MCF 10A (cell line): ENCODE measurements at regions not wholly inside any gene's neighbourhood (a gene's known extent, or its start where the extent isn't known, plus 50 kb on each side); places are given as distances from the start of the nearest gene placed in this dataset.
"Not testable (repeated sequence)": the region's sequence is repeated elsewhere in the genome, so short reads cannot be mapped to it uniquely, and the experiment has no call there.

Experiments
- BruUV-seq: library from RNA; stranded (reverse); fragments of 400-500 nt; replicated peaks from 2 replicates; lab custom pipeline; 2021; lab: Mats Ljungman, UMichigan
- CTCF ChIA-PET: fragments of 300-600 bp; sonication (Branson Sonifier 250); formaldehyde crosslinking; extraction: SDS; loops from one replicate; lab custom pipeline; 2021; ENCODE audit warnings: antibody characterized with exemption, inconsistent platforms; lab: Yijun Ruan, JAX
- POLR2A ChIA-PET: fragments of 300-600, 350-650 bp; sonication (Branson Sonifier 250); formaldehyde crosslinking; extraction: SDS; loops from one replicate; lab custom pipeline; 2020; ENCODE audit warnings: antibody characterized with exemption, inconsistent platforms; lab: Yijun Ruan, JAX
- DNase-seq: peaks from one replicate; pipeline ENCODE4 v3.0.0-alpha.2; 2018; ENCODE audit not compliant: unreplicated experiment
- H3K27ac Mint-ChIP-seq: one replicate; pipeline ENCODE4 v1.8.0; 2022; ENCODE audit warnings: mild to moderate bottlenecking, low read depth, mixed read lengths; ENCODE audit not compliant: unreplicated experiment
- H3K27me3 Mint-ChIP-seq: one replicate; pipeline ENCODE4 v1.8.0; 2022; ENCODE audit warnings: mixed read lengths; ENCODE audit not compliant: insufficient read depth, unreplicated experiment
- H3K36me3 Mint-ChIP-seq: one replicate; pipeline ENCODE4 v1.8.0; 2022; ENCODE audit warnings: mild to moderate bottlenecking, moderate library complexity, mixed read lengths; ENCODE audit not compliant: insufficient read depth, unreplicated experiment
- H3K4me1 Mint-ChIP-seq: one replicate; pipeline ENCODE4 v1.8.0; 2022; ENCODE audit warnings: mixed read lengths; ENCODE audit not compliant: insufficient read depth, unreplicated experiment
- H3K4me3 Mint-ChIP-seq: one replicate; pipeline ENCODE4 v1.8.0; 2022; ENCODE audit warnings: mild to moderate bottlenecking, moderate library complexity, mixed read lengths; ENCODE audit not compliant: unreplicated experiment
- H3K9me3 Mint-ChIP-seq: one replicate; pipeline ENCODE4 v1.8.0; 2022; ENCODE audit warnings: mixed read lengths; ENCODE audit not compliant: unreplicated experiment
- CTCF ChIP-seq: fragments of 200-600 bp; IDR thresholded peaks from one replicate; pipeline ENCODE4 v1.8.0; 2022; ENCODE audit warnings: antibody characterized with exemption, mild to moderate bottlenecking; ENCODE audit not compliant: unreplicated experiment
- intact Hi-C: fragments of 100-400 bp; cut with micrococcal nuclease; formaldehyde crosslinking; loops from 2 replicates; pipeline ENCODE4 v1.14.1; 2022

DNA sequence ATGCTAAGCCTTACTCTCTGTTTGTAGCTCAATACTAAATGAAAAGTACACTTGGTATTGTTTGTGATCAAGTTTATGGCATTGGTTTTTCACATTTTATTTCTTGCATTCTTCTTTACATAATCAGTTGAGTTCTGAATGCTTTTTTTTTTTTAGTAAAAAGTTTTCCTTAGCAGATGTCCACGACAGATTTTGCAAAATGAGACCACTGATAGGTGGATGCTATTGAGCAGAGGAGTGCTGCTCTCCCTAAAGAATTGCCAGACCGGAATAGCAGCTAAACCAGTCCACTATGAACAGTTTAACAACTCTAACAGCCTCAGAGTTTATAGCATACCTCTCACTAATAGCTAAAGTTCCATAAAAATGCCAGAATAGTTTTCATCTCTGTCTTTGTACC lies 225.1 kb upstream of the CACNA2D1 start:
- Mint-ChIP-seq H3K36me3 (no peaks in the 10 kb centered on the region), H3K27me3 (peaks cover 37% of the 10 kb centered on the region), H3K4me1 (no peaks in the 10 kb centered on the region), H3K27ac (no peak overlapping the region), H3K9me3 (no peaks in the 10 kb centered on the region), H3K4me3 (no peak overlapping the region)
- intact Hi-C loops: no loop called here
- DNase-seq: no peak
- ChIA-PET POLR2A (no interaction called here), CTCF (no interaction called here)
- no TSS peak for BruUV-seq
- TF ChIP-seq CTCF: no peak

GRCh38 chr7:82665966-82666507 lies 222.5 kb upstream of the CACNA2D1 start:
- no TSS peak for BruUV-seq
- no peaks in the 10 kb centered on the region for H3K9me3 Mint-ChIP-seq
- DNase-seq: no peak
- no peak overlapping the region for H3K4me3 Mint-ChIP-seq
- intact Hi-C loops: no loop called here
- no peaks in the 10 kb centered on the region for H3K4me1 Mint-ChIP-seq
- POLR2A ChIA-PET: no interaction called here
- H3K27ac Mint-ChIP-seq: no peak overlapping the region
- CTCF ChIA-PET: interaction anchor here (0.5 kb wide), 1 partner anchor 61 kb away, joined by 3 read pairs; no protein-coding TSS in a partner anchor
- H3K36me3 Mint-ChIP-seq: no peaks in the 10 kb centered on the region
- no peak for TF ChIP-seq CTCF
- peaks cover 40% of the 10 kb centered on the region for H3K27me3 Mint-ChIP-seq

- TF ChIP-seq CTCF: no peak
- H3K4me1 Mint-ChIP-seq: no peaks in the 10 kb centered on the region
- POLR2A ChIA-PET: no interaction called here
- no TSS peak for BruUV-seq
- no peaks in the 10 kb centered on the region for H3K27me3 Mint-ChIP-seq
- CTCF ChIA-PET: no interaction called here
- H3K9me3 Mint-ChIP-seq: peaks cover 8% of the 10 kb centered on the region
- intact Hi-C loops: no loop called here
- no peaks in the 10 kb centered on the region for H3K36me3 Mint-ChIP-seq
- DNase-seq: no peak
- H3K27ac Mint-ChIP-seq: no peak overlapping the region
- H3K4me3 Mint-ChIP-seq: no peak overlapping the region
Measured at GRCh38 chr7:82655965-82656364, 212.4 kb upstream of the CACNA2D1 start.

GRCh38 chr7:82650095-82650494 lies 206.5 kb upstream of the CACNA2D1 start:
- BruUV-seq, CTCF ChIA-PET, H3K4me1 Mint-ChIP-seq, H3K27me3 Mint-ChIP-seq, H3K9me3 Mint-ChIP-seq, POLR2A ChIA-PET, H3K4me3 Mint-ChIP-seq, intact Hi-C loops, H3K36me3 Mint-ChIP-seq, H3K27ac Mint-ChIP-seq, DNase-seq: not testable (repeated sequence)

DNA sequence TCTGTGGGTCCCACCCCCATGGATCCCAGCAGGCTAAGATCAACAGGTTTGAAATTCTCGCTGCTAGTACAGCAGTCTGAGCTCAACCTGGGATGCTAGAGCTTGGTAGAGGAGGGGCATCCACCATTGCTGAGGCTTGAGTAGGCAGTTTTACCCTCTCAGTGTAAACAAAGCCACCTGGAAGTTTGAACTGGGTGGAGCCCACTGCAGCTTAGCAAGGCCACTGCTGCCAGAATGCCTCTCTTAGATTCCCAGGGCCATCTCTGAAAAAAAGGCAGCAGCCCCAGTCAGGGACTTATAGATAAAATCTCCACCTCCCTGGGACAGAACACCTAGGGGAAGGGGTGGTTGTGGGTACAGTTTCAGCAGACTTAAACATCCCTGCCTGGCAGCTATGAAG lies 190.0 kb upstream of the CACNA2D1 start:
- TF ChIP-seq CTCF: no peak
- H3K27ac Mint-ChIP-seq: no peak overlapping the region
- POLR2A ChIA-PET: no interaction called here
- H3K36me3 Mint-ChIP-seq: no peaks in the 10 kb centered on the region
- intact Hi-C loops: no loop called here
- no TSS peak for BruUV-seq
- peaks cover 15% of the 10 kb centered on the region for H3K27me3 Mint-ChIP-seq
- H3K4me1 Mint-ChIP-seq: no peaks in the 10 kb centered on the region
- H3K4me3 Mint-ChIP-seq: no peak overlapping the region
- CTCF ChIA-PET: no interaction called here
- no peak for DNase-seq
- no peaks in the 10 kb centered on the region for H3K9me3 Mint-ChIP-seq
